GM13976 (cell line): ENCODE measurements at regions not wholly inside any gene's neighbourhood (a gene's known extent, or its start where the extent isn't known, plus 50 kb on each side); places are given as distances from the start of the nearest gene placed in this dataset.
"Not testable (repeated sequence)": the region's sequence is repeated elsewhere in the genome, so short reads cannot be mapped to it uniquely, and the experiment has no call there.

Experiments used
- DNase-seq: peaks from one replicate; pipeline ENCODE4 v3.0.0; 2012; ENCODE audit warnings: low spot score
- in situ Hi-C: fragments of 300-500 bp; cut with MboI; formaldehyde crosslinking; loops from one replicate; pipeline ENCODE4 v1.12.0; 2022; ENCODE audit warnings: low sequenced_read_pairs, mixed read lengths, inconsistent platforms; ENCODE audit not compliant: unreplicated experiment
- TF ChIP-seq, protein P1 (sequence below): IDR thresholded peaks from 2 replicates; pipeline ENCODE4 v1.5.1; 2012; ENCODE audit warnings: borderline replicate concordance, mild to moderate bottlenecking; ENCODE audit not compliant: insufficient read depth; ENCODE audit errors: extremely low read depth, missing control alignments, control extremely low read depth

DNA sequence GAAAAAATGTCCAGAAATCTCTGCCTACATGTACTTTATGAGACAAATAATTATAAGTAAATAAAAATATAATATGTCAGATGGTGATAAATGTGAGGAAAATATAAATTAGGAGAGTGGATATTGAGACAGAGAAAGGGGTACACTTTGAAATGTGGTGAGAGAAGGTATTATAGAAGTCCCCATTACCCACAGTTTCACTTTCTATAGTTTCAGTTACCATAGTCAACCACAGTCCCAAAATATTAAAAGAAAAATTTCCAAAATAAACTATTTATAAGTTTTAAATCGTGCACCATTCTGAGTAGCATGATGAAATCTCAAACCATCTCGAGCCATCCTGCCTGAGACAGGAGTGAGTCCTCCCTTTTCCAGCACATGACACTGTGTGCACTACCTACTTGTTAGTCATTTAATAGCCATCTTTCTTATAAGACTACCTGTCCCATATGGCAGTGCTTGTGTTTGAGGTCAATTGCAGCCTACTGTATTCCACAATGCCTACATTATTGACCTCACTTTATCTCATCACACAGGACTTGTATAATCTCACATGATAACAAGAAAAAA is 653.7 kb downstream of the DACH1 start:
- DNase-seq, result peak; percentile 6
- TF ChIP-seq, protein P1, sequence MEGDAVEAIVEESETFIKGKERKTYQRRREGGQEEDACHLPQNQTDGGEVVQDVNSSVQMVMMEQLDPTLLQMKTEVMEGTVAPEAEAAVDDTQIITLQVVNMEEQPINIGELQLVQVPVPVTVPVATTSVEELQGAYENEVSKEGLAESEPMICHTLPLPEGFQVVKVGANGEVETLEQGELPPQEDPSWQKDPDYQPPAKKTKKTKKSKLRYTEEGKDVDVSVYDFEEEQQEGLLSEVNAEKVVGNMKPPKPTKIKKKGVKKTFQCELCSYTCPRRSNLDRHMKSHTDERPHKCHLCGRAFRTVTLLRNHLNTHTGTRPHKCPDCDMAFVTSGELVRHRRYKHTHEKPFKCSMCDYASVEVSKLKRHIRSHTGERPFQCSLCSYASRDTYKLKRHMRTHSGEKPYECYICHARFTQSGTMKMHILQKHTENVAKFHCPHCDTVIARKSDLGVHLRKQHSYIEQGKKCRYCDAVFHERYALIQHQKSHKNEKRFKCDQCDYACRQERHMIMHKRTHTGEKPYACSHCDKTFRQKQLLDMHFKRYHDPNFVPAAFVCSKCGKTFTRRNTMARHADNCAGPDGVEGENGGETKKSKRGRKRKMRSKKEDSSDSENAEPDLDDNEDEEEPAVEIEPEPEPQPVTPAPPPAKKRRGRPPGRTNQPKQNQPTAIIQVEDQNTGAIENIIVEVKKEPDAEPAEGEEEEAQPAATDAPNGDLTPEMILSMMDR, result no peak
- in situ Hi-C loops, result no loop called here

DNA sequence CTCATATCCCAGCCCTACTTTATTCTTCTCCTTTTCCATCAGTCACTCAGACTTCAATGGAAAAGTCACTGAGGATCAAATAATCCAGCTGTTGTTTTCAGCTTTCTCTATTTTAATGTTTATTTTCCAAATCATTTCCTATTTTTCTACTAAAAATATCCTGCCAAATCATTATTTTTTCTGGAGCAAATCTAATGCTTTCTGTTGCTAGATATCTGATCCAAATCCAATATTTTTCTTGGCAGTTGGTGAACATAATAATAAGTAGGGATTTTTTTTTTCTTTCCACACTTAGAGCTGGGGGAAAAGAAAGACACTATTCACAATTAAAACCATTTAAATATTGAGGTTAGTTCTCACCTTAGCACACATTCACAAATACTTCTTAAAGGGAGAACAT is 656.1 kb downstream of the DACH1 start:
- DNase-seq, result no peak
- TF ChIP-seq, protein P1, result no peak
- in situ Hi-C loops, result no loop called here

DNA sequence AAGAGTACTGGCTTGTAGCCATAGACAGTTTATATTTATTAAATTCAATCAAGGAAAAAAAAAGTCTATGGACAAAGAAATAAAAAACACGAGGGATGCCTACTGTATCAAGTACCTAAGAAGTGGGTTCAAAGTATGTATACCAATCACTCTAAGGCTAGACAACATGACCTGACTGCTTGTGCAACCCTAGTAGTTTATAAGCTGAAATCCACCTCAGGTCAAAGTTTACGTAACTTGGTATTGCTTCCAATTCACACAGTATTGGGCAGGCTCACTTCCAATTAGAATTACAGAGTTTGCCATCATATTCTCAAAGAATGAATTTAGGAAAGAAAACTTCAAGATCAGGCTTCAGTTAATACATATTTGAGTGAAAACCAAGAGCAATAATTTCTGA is 657.8 kb downstream of the DACH1 start:
- in situ Hi-C loops, result no loop called here
- DNase-seq, result no peak
- TF ChIP-seq, protein P1, result no peak

DNA sequence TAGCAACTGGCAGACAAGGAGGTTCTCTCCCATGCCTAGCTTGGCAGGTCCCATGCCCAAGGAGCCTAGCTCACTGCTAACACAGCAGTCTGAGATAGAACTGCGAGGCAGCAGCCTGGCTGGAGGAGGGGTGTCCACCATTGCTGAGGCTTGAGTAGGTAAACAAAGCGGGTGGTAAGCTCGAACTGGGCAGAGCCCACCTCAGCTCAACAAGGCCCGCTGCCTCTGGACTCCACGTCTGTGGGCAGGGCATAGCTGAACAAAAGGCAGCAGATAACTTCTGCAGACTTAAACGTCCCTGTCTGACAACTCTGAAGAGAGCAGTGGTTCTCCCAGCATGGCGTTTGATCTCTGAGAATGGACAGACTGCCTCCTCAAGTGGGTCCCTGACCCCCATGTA is 682.4 kb downstream of the DACH1 start:
- in situ Hi-C loops, DNase-seq: not testable (repeated sequence)

DNA sequence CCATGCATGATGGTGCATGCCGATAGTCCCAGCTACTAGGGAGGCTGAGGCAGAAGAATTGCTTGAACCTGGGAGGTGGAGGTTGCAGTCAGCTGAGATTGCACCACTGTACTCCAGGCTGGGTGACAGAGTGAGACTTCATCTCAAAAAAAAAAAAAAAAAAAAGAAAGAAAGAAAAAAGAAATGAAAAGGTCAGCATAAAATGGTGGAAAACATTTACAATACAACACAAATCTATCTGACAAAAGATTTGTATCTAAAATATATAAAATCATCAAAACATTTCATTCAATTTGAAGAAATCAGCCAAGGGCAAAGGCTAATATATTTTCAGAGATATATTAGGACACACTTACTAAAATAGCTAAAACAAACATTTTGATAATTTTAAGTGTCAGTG is 683.7 kb downstream of the DACH1 start:
- DNase-seq, in situ Hi-C loops: not testable (repeated sequence)

DNA sequence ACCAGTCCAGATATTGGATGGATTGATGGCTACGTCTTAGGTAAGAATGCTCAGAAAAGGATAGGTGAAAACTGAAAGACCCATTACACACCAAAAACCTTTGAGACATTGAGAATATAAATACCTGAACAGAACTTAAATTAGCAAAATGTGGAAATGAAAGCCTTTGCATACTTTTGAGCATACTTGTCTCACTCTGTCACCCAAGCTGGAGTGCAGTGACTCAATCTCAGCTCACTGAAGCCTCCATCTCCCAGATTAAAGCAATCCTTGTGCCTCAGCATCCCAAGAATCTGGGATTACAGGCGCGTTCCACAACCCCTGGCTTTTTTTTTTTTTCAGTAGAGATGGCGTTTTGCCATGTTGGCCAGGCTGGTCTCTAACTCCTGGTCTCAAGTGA is 695.3 kb downstream of the DACH1 start:
- TF ChIP-seq, protein P1, result no peak
- DNase-seq, result no peak
- in situ Hi-C loops, result no loop called here

DNA sequence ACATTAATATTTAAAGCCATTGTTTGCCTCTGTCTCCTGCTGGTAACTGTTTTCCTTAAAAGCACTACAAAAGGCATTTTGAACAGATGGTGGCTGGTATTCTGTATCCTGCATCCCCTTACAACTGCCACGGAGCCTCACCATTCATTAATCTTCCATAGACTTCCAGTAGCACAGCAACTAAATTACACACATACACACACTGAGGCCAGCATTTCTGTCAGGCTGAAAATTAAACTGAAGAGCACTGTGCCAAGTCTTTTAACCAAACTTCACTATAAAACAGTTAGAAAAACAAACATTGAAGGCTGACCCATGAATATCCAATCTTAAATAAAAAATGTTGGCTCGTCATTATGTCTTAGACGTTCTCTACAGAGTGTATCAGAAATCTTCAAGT is 697.8 kb downstream of the DACH1 start:
- no peak for DNase-seq
- TF ChIP-seq, protein P1, result no peak
- in situ Hi-C loops, result no loop called here

DNA sequence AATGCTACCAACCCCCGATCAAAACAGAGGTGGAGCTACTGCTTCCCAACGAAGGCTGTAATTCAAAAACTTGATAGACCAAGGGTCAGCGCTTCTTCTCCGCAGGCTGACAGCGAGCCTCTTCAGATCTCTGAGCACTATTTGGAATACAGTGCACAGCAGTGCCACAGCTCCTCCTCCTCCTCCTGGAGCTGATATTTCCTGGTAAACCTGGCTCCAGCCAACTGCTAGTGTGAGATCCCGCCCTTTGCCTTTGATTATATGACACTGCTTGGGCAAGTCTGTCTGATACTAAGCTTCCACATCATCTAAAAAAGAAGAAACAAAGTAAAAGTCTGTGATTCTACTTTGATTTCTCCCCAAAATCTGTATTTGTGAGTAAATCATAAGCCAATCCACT is 710.5 kb downstream of the DACH1 start:
- in situ Hi-C loops, result no loop called here
- no peak for DNase-seq
- TF ChIP-seq, protein P1, result no peak
